BE2C (cell line): ENCODE measurements at regions not wholly inside any gene's neighbourhood (a gene's known extent, or its start where the extent isn't known, plus 50 kb on each side); places are given as distances from the start of the nearest gene placed in this dataset.

Source experiments
- DNase-seq: peaks from one replicate; pipeline ENCODE4 v3.0.0-alpha.2; 2020
- H3K27me3 ChIP-seq: fragments of 250-450 bp; sonication (Bioruptor Pico); 2 replicates; pipeline ENCODE4 v1.5.1; 2020; ENCODE audit warnings: mild to moderate bottlenecking
- H3K36me3 ChIP-seq: fragments of 250-450 bp; sonication (Bioruptor Pico); 2 replicates; pipeline ENCODE4 v1.5.1; 2020; ENCODE audit warnings: mild to moderate bottlenecking
- H3K4me1 ChIP-seq: fragments of 250-450 bp; sonication (Bioruptor Pico); 2 replicates; pipeline ENCODE4 v1.5.1; 2020
- H3K4me3 ChIP-seq: 2 replicates; pipeline ENCODE4 v1.5.1; 2011; ENCODE audit warnings: low read depth, low read length
- H3K9me3 ChIP-seq: fragments of 250-450 bp; sonication (Bioruptor Pico); 2 replicates; pipeline ENCODE4 v1.5.1; 2020
- TF ChIP-seq, protein P1 (sequence below): IDR thresholded peaks from 2 replicates; pipeline ENCODE4 v1.5.1; 2012; ENCODE audit warnings: mild to moderate bottlenecking, low read depth, low read length

DNA sequence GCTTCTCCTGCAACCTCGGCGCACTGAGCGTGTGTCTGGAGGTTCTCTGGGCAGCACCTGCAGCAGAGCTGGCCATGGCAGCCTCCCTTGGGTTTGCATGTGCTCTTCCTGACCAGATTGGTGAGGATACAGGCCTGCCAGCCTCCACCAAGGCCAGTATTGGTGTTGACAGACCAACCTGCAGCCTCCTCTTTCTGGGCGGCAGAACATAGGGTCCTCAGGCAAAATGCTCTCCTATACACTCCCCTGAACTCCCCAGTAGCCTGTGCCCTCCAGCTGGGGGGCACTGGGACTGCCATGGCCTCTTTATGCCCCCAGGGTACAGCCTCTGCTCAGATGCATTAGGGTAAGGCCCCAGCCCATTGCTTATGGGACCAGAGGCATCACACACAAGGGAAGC is 131.9 kb upstream of the SPRED2 start:
- H3K27me3 ChIP-seq: no peaks in the 10 kb centered on the region
- H3K9me3 ChIP-seq: no peaks in the 10 kb centered on the region
- H3K4me3 ChIP-seq: no peak overlapping the region
- TF ChIP-seq, protein P1, sequence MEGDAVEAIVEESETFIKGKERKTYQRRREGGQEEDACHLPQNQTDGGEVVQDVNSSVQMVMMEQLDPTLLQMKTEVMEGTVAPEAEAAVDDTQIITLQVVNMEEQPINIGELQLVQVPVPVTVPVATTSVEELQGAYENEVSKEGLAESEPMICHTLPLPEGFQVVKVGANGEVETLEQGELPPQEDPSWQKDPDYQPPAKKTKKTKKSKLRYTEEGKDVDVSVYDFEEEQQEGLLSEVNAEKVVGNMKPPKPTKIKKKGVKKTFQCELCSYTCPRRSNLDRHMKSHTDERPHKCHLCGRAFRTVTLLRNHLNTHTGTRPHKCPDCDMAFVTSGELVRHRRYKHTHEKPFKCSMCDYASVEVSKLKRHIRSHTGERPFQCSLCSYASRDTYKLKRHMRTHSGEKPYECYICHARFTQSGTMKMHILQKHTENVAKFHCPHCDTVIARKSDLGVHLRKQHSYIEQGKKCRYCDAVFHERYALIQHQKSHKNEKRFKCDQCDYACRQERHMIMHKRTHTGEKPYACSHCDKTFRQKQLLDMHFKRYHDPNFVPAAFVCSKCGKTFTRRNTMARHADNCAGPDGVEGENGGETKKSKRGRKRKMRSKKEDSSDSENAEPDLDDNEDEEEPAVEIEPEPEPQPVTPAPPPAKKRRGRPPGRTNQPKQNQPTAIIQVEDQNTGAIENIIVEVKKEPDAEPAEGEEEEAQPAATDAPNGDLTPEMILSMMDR: no peak
- H3K4me1 ChIP-seq: no peaks in the 10 kb centered on the region
- H3K36me3 ChIP-seq: no peaks in the 10 kb centered on the region
- DNase-seq: no peak

DNA sequence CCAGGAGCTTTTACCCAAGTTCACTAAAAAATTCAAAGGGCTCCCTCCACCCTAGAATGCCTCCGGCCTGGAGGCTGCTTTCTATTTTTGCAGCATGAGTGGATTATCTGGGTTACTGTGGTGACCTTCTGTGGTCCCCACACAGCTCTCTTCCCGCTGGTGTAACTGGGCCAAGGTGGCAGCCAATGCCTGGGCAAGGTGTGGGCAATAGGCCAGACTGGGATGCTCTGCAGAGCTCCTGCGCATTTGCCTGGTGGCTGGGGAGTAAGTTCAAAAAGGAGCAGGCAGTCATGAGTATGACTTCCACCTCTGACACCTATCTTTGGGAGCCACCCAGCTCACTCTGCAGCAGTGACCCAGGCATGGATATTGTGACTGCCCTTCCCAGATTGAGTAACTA is 130.5 kb upstream of the SPRED2 start:
- no peak overlapping the region for H3K4me3 ChIP-seq
- no peak for DNase-seq
- H3K9me3 ChIP-seq: no peaks in the 10 kb centered on the region
- TF ChIP-seq, protein P1: no peak
- H3K36me3 ChIP-seq: no peaks in the 10 kb centered on the region
- no peaks in the 10 kb centered on the region for H3K27me3 ChIP-seq
- H3K4me1 ChIP-seq: no peaks in the 10 kb centered on the region

DNA sequence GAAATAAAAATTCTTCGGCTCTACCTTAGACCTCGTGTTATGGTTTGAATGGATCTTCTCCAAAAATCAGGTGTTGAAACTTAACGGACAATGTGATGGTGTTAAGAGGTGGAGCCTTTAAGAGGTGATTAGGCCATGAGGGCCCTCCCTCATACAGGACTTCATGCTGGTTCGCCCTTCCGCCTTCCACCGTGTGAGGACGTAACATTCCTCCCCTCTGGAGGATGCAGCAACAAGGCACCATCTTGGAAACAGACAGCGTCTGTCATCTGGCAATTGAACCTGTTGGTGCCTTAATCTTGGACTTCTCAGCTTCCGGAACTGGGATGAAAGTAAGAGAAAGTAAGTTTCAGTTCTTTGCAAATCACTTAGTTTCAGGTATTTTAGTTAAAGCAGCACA is 126.3 kb upstream of the SPRED2 start:
- no peaks in the 10 kb centered on the region for H3K27me3 ChIP-seq
- no peak for DNase-seq
- TF ChIP-seq, protein P1: no peak
- no peaks in the 10 kb centered on the region for H3K36me3 ChIP-seq
- no peaks in the 10 kb centered on the region for H3K4me1 ChIP-seq
- no peak overlapping the region for H3K4me3 ChIP-seq
- H3K9me3 ChIP-seq: no peaks in the 10 kb centered on the region

DNA sequence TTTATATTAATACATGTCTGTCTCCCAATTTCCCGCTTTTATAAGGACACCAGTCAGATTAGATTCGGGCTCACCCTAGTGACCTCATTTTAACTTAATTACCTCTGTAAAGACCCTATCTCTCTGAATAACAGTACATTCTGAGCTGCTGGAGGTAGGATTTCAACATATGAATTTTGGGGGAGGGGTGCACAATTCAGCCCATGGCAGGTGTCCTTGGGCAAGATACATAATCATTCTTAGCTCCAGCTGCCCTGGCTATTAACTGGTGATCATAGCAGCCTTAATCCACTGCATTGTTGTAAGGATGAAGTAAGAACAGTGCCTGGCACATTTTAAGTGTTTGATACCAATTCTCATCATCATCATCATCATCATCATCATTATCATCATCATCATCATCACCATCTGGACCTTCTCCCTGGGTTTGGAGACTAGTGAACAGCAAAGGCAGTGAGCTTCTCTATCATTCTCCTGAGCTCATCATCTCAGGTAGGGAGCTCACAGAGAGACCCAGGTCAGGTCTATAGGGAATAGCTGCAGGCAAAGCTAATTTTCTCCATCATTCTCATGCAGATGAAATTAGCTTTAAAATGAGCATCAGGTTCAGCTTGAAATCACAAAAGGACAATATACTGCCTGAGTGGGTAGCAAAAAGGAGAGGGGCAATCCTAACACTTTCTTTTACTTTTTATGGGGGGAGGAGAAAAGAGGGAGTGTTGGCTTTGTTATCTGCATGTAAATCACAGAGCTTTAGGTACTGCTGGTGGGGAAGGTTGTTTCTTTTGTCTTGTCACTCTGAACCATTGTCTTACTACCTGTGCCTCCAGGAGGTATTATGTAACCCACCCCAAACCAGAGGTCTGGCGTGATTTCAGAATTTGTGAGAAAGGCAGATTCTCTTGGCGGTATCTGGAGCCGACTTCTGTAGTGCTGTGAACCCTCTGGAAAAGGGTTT is 125.5 kb upstream of the SPRED2 start:
- no peaks in the 10 kb centered on the region for H3K4me1 ChIP-seq
- no peaks in the 10 kb centered on the region for H3K36me3 ChIP-seq
- H3K9me3 ChIP-seq: no peaks in the 10 kb centered on the region
- TF ChIP-seq, protein P1: no peak
- DNase-seq: no peak
- H3K4me3 ChIP-seq: no peak overlapping the region
- H3K27me3 ChIP-seq: no peaks in the 10 kb centered on the region

DNA sequence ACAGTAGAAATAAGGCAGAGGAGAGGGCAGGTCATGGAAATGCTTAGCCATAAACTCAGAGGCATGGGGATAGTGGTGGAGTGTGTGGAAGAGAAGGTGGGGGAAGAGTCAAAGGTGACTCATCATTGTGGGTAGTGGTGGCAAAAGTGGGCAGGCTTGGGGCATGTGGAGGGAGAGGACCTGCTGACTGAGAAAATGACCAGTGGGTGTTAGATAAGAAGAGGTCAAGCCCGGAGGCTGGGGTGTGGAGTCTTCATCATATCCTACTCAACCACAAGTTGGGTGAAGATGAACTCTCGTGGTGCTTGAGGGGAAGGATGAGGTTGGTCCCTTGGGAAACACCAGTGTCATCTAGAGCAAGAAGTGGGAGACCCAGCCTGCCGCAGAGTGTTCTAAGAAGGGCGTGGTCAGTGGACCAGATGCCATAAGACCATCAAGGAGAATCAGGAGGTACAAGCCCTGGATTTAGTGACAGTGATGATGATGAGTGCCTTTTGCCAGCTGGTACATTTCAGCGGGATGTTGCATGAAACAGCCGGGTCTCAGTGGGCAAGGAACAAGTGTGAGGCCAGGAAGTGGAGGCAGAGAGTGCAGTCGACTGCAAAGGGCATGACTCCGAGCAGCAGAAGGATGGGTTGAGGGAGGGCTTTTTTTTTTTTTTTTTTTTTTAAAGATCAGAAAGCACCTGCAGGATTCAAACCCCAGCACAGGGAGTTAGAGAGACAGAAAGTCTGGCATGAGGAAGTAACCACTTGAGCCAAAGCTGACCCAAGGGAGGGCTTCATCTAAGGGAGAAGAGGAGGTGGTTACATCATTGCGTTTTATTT is 122.6 kb upstream of the SPRED2 start:
- H3K4me1 ChIP-seq: no peaks in the 10 kb centered on the region
- H3K27me3 ChIP-seq: no peaks in the 10 kb centered on the region
- H3K9me3 ChIP-seq: no peaks in the 10 kb centered on the region
- H3K4me3 ChIP-seq: no peak overlapping the region
- H3K36me3 ChIP-seq: no peaks in the 10 kb centered on the region
- TF ChIP-seq, protein P1: no peak
- no peak for DNase-seq
